SK-N-MC (cell line): ENCODE measurements at regions not wholly inside any gene's neighbourhood (a gene's known extent, or its start where the extent isn't known, plus 50 kb on each side); places are given as distances from the start of the nearest gene placed in this dataset.

Experiments used
- EZH2 ChIP-seq: fragments of 200-600 bp; sonication (generic); IDR thresholded peaks from one replicate; pipeline ENCODE4 v1.6.1; 2017; ENCODE audit warnings: antibody characterized with exemption
- FOXP2 ChIP-seq: optimal IDR thresholded peaks from 2 replicates; pipeline ENCODE3; 2011; ENCODE audit warnings: mild to moderate bottlenecking, moderate library complexity; ENCODE audit not compliant: insufficient read depth; ENCODE audit errors: extremely low read length, control extremely low read depth
- POLR2AphosphoS5 ChIP-seq: IDR thresholded peaks from 2 replicates; pipeline ENCODE4 v1.6.1; 2012; ENCODE audit warnings: mild to moderate bottlenecking, low read depth, low read length, borderline replicate concordance

- TF ChIP-seq EZH2 = no peak
- TF ChIP-seq POLR2AphosphoS5 = no peak
- no peak for TF ChIP-seq FOXP2
Observed at GRCh38 chr21:17889171-17889570, 70.0 kb upstream of the C21orf91 start.
